GF-D8 (cell line): ENCODE measurements at regions not wholly inside any gene's neighbourhood (a gene's known extent, or its start where the extent isn't known, plus 50 kb on each side); places are given as distances from the start of the nearest gene placed in this dataset.
"Not testable (repeated sequence)": the region's sequence is repeated elsewhere in the genome, so short reads cannot be mapped to it uniquely, and the experiment has no call there.

ENCODE experiments used
- DNase-seq: peaks from one replicate; lab custom pipeline; 2025; lab: John Stamatoyannopoulos, UW

GRCh38 chr4:126136922-126137781, 822.4 kb downstream of the FAT4 start:
- no peak for DNase-seq

- DNase-seq: no peak
Measured at GRCh38 chr4:126137782-126138170, 823.0 kb downstream of the FAT4 start.

- DNase-seq: no peak
Measured at GRCh38 chr4:126144543-126145237, 829.9 kb downstream of the FAT4 start.

- no peak for DNase-seq
Measured at GRCh38 chr4:126168484-126168883, 853.7 kb downstream of the FAT4 start.

- DNase-seq: no peak
Measured at GRCh38 chr4:126172126-126172525, 857.4 kb downstream of the FAT4 start.

- DNase-seq: no peak
Measured at GRCh38 chr4:126174627-126175026, 859.9 kb downstream of the FAT4 start.

- DNase-seq: no peak
Measured at GRCh38 chr4:126180642-126181041, 865.9 kb downstream of the FAT4 start.

GRCh38 chr4:126182336-126182735, 867.6 kb downstream of the FAT4 start:
- DNase-seq: no peak

- DNase-seq: no peak
Measured at GRCh38 chr4:126182786-126183185, 868.0 kb downstream of the FAT4 start.

- DNase-seq: no peak
Measured at GRCh38 chr4:126183206-126183605, 868.5 kb downstream of the FAT4 start.

GRCh38 chr4:126191536-126191935, 876.8 kb downstream of the FAT4 start:
- DNase-seq: no peak

- DNase-seq: no peak
Measured at GRCh38 chr4:126192506-126192905, 877.8 kb downstream of the FAT4 start.

- DNase-seq: not testable (repeated sequence)
Measured at GRCh38 chr4:126201251-126202138, 886.7 kb downstream of the FAT4 start.

- no peak for DNase-seq
Measured at GRCh38 chr4:126202226-126202625, 887.5 kb downstream of the FAT4 start.

- DNase-seq: no peak
Measured at GRCh38 chr4:126207910-126208309, 893.2 kb downstream of the FAT4 start.

- no peak for DNase-seq
Measured at GRCh38 chr4:126209147-126209546, 894.4 kb downstream of the FAT4 start.

GRCh38 chr4:126213996-126214395, 899.2 kb downstream of the FAT4 start:
- DNase-seq: no peak

- DNase-seq: no peak
Measured at GRCh38 chr4:126215759-126216158, 901.0 kb downstream of the FAT4 start.

- DNase-seq: no peak
Measured at GRCh38 chr4:126216611-126217010, 901.9 kb downstream of the FAT4 start.

- DNase-seq: no peak
Measured at GRCh38 chr4:126221282-126221681, 906.5 kb downstream of the FAT4 start.

GRCh38 chr4:126221717-126222340, 907.1 kb downstream of the FAT4 start:
- DNase-seq: no peak
